ENCODE measurements at regions not wholly inside any gene's neighbourhood (a gene's known extent, or its start where the extent isn't known, plus 50 kb on each side); places are given as distances from the start of the nearest gene placed in this dataset.
"Not testable (repeated sequence)": the region's sequence is repeated elsewhere in the genome, so short reads cannot be mapped to it uniquely, and the experiment has no call there.

GRCh38 chr9:11159318-11159862 is 546.6 kb upstream of the PTPRD start:
- TF ChIP-seq, protein P1, sequence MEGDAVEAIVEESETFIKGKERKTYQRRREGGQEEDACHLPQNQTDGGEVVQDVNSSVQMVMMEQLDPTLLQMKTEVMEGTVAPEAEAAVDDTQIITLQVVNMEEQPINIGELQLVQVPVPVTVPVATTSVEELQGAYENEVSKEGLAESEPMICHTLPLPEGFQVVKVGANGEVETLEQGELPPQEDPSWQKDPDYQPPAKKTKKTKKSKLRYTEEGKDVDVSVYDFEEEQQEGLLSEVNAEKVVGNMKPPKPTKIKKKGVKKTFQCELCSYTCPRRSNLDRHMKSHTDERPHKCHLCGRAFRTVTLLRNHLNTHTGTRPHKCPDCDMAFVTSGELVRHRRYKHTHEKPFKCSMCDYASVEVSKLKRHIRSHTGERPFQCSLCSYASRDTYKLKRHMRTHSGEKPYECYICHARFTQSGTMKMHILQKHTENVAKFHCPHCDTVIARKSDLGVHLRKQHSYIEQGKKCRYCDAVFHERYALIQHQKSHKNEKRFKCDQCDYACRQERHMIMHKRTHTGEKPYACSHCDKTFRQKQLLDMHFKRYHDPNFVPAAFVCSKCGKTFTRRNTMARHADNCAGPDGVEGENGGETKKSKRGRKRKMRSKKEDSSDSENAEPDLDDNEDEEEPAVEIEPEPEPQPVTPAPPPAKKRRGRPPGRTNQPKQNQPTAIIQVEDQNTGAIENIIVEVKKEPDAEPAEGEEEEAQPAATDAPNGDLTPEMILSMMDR (IDR thresholded peaks at IDR 0.05; ENCODE audit: insufficient read depth, low read length, poor library complexity, severe bottlenecking), result no peak
- H3K27me3 ChIP-seq (ENCODE audit: control insufficient read depth, insufficient read depth, low read length), result no peaks in the 10 kb centered on the region
- no peak for DNase-seq (ENCODE audit: low read depth)
- no peaks in the 10 kb centered on the region for H3K36me3 ChIP-seq (ENCODE audit: control insufficient read depth, insufficient read depth, low read length)
- H3K4me3 ChIP-seq (ENCODE audit: low read depth, low read length), result no peak overlapping the region

- TF ChIP-seq, protein P1 (IDR thresholded peaks at IDR 0.05; ENCODE audit: insufficient read depth, low read length, poor library complexity, severe bottlenecking), result no peak
- DNase-seq (ENCODE audit: low read depth), result no peak
- H3K36me3 ChIP-seq (ENCODE audit: control insufficient read depth, insufficient read depth, low read length), result no peaks in the 10 kb centered on the region
- H3K4me3 ChIP-seq (ENCODE audit: low read depth, low read length), result no peak overlapping the region
- H3K27me3 ChIP-seq (ENCODE audit: control insufficient read depth, insufficient read depth, low read length), result no peaks in the 10 kb centered on the region
Observed at GRCh38 chr9:11163843-11164242, 551.0 kb upstream of the PTPRD start.

DNA sequence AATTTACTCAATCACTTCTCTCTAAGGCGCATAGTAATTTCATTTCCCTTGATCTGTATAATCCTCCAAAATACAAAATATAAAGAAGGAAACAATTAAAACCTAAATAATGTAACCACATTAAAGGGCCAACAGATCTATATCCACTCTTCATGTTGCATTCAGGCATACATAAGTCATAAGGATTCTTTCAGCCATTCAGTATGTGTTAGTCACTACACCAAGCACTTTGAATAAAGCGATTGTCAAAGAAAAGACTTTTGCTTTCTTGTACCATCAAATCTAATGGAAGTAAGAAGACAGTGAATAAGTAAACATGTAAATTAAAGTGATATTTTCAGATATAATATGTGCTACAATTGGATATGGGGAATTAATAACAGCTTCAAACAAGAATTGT is 569.2 kb upstream of the PTPRD start:
- no peak for DNase-seq (ENCODE audit: low read depth)
- H3K27me3 ChIP-seq (ENCODE audit: control insufficient read depth, insufficient read depth, low read length), result no peaks in the 10 kb centered on the region
- H3K4me3 ChIP-seq (ENCODE audit: low read depth, low read length), result no peak overlapping the region
- H3K36me3 ChIP-seq (ENCODE audit: control insufficient read depth, insufficient read depth, low read length), result no peaks in the 10 kb centered on the region
- TF ChIP-seq, protein P1 (IDR thresholded peaks at IDR 0.05; ENCODE audit: insufficient read depth, low read length, poor library complexity, severe bottlenecking), result no peak

DNA sequence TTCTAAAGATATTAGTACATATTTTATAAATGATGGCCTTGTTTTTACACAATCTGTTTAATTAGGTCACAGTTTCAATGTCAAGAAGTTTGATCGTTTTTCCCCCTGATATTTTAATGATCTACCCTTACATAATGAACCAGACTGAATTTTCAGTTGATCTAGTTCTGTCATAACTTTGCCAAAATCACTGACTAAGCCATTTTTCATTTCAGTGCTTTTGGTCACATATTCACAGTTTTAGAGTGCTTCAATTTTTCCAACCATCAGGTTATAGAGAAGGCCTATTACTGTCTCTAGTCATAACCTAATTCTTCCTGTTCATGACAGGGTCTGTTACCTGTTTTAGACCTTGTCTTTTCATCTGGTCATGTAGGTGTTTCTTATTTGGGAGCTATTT is 577.9 kb upstream of the PTPRD start:
- no peak overlapping the region for H3K4me3 ChIP-seq (ENCODE audit: low read depth, low read length)
- H3K27me3 ChIP-seq (ENCODE audit: control insufficient read depth, insufficient read depth, low read length), result no peaks in the 10 kb centered on the region
- TF ChIP-seq, protein P1 (IDR thresholded peaks at IDR 0.05; ENCODE audit: insufficient read depth, low read length, poor library complexity, severe bottlenecking), result no peak
- DNase-seq (ENCODE audit: low read depth), result no peak
- H3K36me3 ChIP-seq (ENCODE audit: control insufficient read depth, insufficient read depth, low read length), result no peaks in the 10 kb centered on the region

- H3K36me3 ChIP-seq (ENCODE audit: control insufficient read depth, insufficient read depth, low read length), result no peaks in the 10 kb centered on the region
- no peaks in the 10 kb centered on the region for H3K27me3 ChIP-seq (ENCODE audit: control insufficient read depth, insufficient read depth, low read length)
- DNase-seq (ENCODE audit: low read depth), result no peak
- H3K4me3 ChIP-seq (ENCODE audit: low read depth, low read length), result no peak overlapping the region
- TF ChIP-seq, protein P1 (IDR thresholded peaks at IDR 0.05; ENCODE audit: insufficient read depth, low read length, poor library complexity, severe bottlenecking), result no peak
Observed at GRCh38 chr9:11192993-11193392, 580.2 kb upstream of the PTPRD start.

DNA sequence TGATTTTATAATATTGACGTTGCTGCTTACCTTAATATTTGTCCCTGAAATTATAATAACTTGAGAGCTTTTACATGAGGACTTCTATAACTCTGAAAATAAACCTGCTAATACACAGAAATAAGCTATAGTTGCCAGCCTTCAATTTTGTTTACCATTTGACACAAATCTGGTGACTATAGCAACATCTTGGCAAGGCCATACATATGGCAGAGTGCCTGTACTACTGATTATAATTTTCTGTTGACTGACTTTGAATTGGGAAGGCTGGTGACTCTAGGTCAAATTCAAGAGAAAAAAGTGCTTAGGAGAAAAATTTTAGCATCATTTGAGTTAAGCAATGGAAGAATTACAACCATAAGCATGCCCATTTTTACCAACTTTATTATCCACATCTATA is 581.4 kb upstream of the PTPRD start:
- Histone ChIP-seq H3K36me3 (ENCODE audit: control insufficient read depth, insufficient read depth, low read length) (no peaks in the 10 kb centered on the region), H3K4me3 (ENCODE audit: low read depth, low read length) (no peak overlapping the region), H3K27me3 (ENCODE audit: control insufficient read depth, insufficient read depth, low read length) (no peaks in the 10 kb centered on the region)
- TF ChIP-seq, protein P1 (IDR thresholded peaks at IDR 0.05; ENCODE audit: insufficient read depth, low read length, poor library complexity, severe bottlenecking), result no peak
- no peak for DNase-seq (ENCODE audit: low read depth)

DNA sequence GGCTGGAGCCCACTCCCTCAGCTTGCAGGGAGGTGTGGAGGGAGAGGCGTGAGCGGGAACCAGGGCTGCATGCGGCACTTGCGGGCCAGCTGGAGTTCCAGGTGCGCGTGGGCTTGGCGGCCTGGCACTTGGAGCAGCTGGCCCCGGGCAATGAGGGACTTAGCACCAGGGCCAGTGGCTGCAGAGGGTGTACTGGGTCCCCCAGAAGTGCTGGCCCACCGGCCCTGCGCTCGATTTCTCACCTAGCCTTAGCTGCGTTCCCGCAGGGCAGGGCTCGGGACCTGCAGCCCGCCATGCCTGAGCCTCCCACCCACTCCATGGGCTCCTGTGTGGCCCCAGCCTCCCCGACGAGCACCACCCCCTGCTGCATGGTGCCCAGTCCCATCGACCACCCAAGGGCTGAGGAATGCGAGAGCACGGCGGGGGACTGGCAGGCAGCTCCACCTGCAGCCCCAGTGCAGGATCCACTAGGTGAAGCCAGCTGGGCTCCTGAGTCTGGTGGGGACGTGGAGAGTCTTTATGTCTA is 584.1 kb upstream of the PTPRD start:
- not testable (repeated sequence) for H3K4me3 ChIP-seq (ENCODE audit: low read depth, low read length); DNase-seq (ENCODE audit: low read depth); H3K36me3 ChIP-seq (ENCODE audit: control insufficient read depth, insufficient read depth, low read length); H3K27me3 ChIP-seq (ENCODE audit: control insufficient read depth, insufficient read depth, low read length)
